ENCODE measurements at regions not wholly inside any gene's neighbourhood (a gene's known extent, or its start where the extent isn't known, plus 50 kb on each side); places are given as distances from the start of the nearest gene placed in this dataset.

DNA sequence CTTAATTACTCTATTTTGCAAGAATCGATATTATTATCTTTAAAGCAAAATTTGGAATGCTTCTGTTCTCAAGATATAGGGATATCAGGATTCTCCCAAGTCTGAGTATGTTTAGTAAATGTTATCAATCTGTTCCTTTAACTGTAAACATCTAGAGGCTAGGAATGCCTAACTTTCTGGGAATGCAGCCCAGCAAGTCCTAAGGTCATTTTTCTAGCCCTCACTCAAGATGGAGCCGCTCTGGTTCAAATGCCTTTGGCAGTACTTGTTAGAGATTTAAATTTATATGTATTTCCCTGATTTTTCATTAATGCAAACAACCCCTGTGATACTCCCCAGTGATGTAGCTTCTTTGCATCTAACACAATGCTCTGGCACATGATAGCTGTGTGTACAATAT, 623.8 kb upstream of the LCORL start:
- no peak overlapping the region for H4K8ac ChIP-seq (ENCODE audit: low read length)
- no peak overlapping the region for H3K18ac ChIP-seq (ENCODE audit: low read depth in 1 of 2, low read length in 2 of 2)
- no peak overlapping the region for H3K9ac ChIP-seq (ENCODE audit: low read length)
- DNase-seq, result no peak
- no peak overlapping the region for H2BK5ac ChIP-seq (ENCODE audit: low read depth, low read length, poor library complexity, severe bottlenecking)
- H3K36me3 ChIP-seq (ENCODE audit: control insufficient read depth in 1 of 2, insufficient read depth in 2 of 2, low read depth in 1 of 2, low read length in 2 of 2), result no peaks in the 10 kb centered on the region
- H4K91ac ChIP-seq (ENCODE audit: low read length), result no peak overlapping the region
- H2BK120ac ChIP-seq (ENCODE audit: low read depth, low read length), result no peak overlapping the region
- H3K27ac ChIP-seq (ENCODE audit: low read length, poor library complexity, severe bottlenecking), result no peak overlapping the region
- no peak overlapping the region for H3K14ac ChIP-seq (ENCODE audit: low read length in 2 of 2)
- H3K23ac ChIP-seq (ENCODE audit: low read length in 2 of 2), result no peak overlapping the region
- no peak overlapping the region for H3K4ac ChIP-seq (ENCODE audit: low read depth in 1 of 2, low read length in 2 of 2)
- H3K9me3 ChIP-seq (ENCODE audit: control insufficient read depth, low read length), result peaks cover 3% of the 10 kb centered on the region
- 80% methylated on average over 1 of the region's 2 CpGs for WGBS
- H2BK12ac ChIP-seq (ENCODE audit: low read length in 2 of 2), result no peak overlapping the region
- no peak overlapping the region for H3K4me2 ChIP-seq (ENCODE audit: low read length, poor library complexity, severe bottlenecking)
- H2AK5ac ChIP-seq (ENCODE audit: low read length, severe bottlenecking), result no peak overlapping the region
- no peaks in the 10 kb centered on the region for H3K79me1 ChIP-seq (replicated peaks; ENCODE audit: low read length, poor library complexity, severe bottlenecking)
- no peaks in the 10 kb centered on the region for H3K4me1 ChIP-seq (ENCODE audit: control insufficient read depth, insufficient read depth, low read depth, low read length)
- no peaks in the 10 kb centered on the region for H3K27me3 ChIP-seq (ENCODE audit: control insufficient read depth in 1 of 2, insufficient read depth in 1 of 2, low read length in 2 of 2)
- H2AFZ ChIP-seq (ENCODE audit: low read depth, low read length), result no peak overlapping the region
- no peak overlapping the region for H3K4me3 ChIP-seq (ENCODE audit: insufficient read depth in 1 of 2, low read depth in 1 of 2, low read length in 2 of 2)
- H2BK15ac ChIP-seq (ENCODE audit: low read depth, poor library complexity, severe bottlenecking), result no peak overlapping the region

DNA sequence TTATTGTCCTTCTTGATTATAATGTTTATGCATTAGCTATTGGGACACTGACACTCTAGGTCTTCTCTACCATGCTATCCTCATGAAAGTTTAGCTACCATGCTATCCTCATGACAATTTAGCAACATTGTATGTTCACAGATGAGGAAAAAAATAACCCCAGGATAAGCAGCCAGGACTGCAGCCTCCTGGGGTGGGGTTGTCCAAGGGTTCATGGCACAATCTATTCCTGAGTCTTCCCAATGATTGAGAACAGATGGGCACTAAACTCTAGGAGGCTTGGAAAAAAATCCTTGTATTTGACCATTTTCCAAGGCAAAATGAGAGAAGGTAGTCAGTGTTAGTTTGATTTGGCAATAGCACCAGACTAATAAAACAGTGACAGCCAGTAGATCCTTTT, 619.8 kb upstream of the LCORL start:
- Histone ChIP-seq H3K27me3 (ENCODE audit: control insufficient read depth in 1 of 2, insufficient read depth in 1 of 2, low read length in 2 of 2) (no peaks in the 10 kb centered on the region), H3K9me3 (ENCODE audit: control insufficient read depth, low read length) (no peaks in the 10 kb centered on the region), H4K8ac (ENCODE audit: low read length) (no peak overlapping the region), H2BK15ac (ENCODE audit: low read depth, poor library complexity, severe bottlenecking) (no peak overlapping the region), H3K23ac (ENCODE audit: low read length in 2 of 2) (no peak overlapping the region), H3K4me1 (ENCODE audit: control insufficient read depth, insufficient read depth, low read depth, low read length) (no peaks in the 10 kb centered on the region), H2BK12ac (ENCODE audit: low read length in 2 of 2) (no peak overlapping the region), H3K14ac (ENCODE audit: low read length in 2 of 2) (no peak overlapping the region), H3K18ac (ENCODE audit: low read depth in 1 of 2, low read length in 2 of 2) (no peak overlapping the region), H2AK5ac (ENCODE audit: low read length, severe bottlenecking) (no peak overlapping the region), H2BK5ac (ENCODE audit: low read depth, low read length, poor library complexity, severe bottlenecking) (no peak overlapping the region), H3K27ac (ENCODE audit: low read length, poor library complexity, severe bottlenecking) (no peak overlapping the region), H3K36me3 (ENCODE audit: control insufficient read depth in 1 of 2, insufficient read depth in 2 of 2, low read depth in 1 of 2, low read length in 2 of 2) (no peaks in the 10 kb centered on the region), H4K91ac (ENCODE audit: low read length) (no peak overlapping the region), H3K79me1 (replicated peaks; ENCODE audit: low read length, poor library complexity, severe bottlenecking) (no peaks in the 10 kb centered on the region), H3K9ac (ENCODE audit: low read length) (no peak overlapping the region), H3K4me2 (ENCODE audit: low read length, poor library complexity, severe bottlenecking) (no peak overlapping the region), H2BK120ac (ENCODE audit: low read depth, low read length) (no peak overlapping the region), H3K4ac (ENCODE audit: low read depth in 1 of 2, low read length in 2 of 2) (no peak overlapping the region), H2AFZ (ENCODE audit: low read depth, low read length) (no peak overlapping the region), H3K4me3 (ENCODE audit: insufficient read depth in 1 of 2, low read depth in 1 of 2, low read length in 2 of 2) (no peak overlapping the region)
- DNase-seq, result no peak

DNA sequence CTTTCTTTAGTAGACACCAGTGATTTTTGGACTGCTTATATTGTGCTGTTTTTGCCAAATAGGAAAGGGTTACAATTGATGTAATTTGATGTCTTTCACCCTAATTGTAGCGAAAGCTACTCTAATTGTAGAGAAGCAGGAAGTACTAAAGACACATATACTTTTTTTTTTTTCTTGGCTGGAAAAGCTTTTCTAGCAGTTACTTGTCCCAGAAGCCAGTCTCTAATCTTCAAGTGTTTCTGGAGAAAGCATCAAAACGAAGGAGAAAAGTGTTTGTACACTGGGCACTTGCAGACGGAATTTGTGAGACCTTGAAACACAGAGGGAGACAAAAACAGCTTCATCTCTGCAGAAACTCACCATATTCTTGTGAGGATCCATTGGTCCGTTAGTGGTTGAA, 616.5 kb upstream of the LCORL start:
- H3K27ac ChIP-seq (ENCODE audit: low read length, poor library complexity, severe bottlenecking), result no peak overlapping the region
- H2BK5ac ChIP-seq (ENCODE audit: low read depth, low read length, poor library complexity, severe bottlenecking), result no peak overlapping the region
- H2BK15ac ChIP-seq (ENCODE audit: low read depth, poor library complexity, severe bottlenecking), result no peak overlapping the region
- no peak overlapping the region for H4K8ac ChIP-seq (ENCODE audit: low read length)
- no peak overlapping the region for H2BK120ac ChIP-seq (ENCODE audit: low read depth, low read length)
- no peak overlapping the region for H2BK12ac ChIP-seq (ENCODE audit: low read length in 2 of 2)
- no peaks in the 10 kb centered on the region for H3K27me3 ChIP-seq (ENCODE audit: control insufficient read depth in 1 of 2, insufficient read depth in 1 of 2, low read length in 2 of 2)
- no peak overlapping the region for H3K14ac ChIP-seq (ENCODE audit: low read length in 2 of 2)
- no peak overlapping the region for H3K23ac ChIP-seq (ENCODE audit: low read length in 2 of 2)
- no peaks in the 10 kb centered on the region for H3K9me3 ChIP-seq (ENCODE audit: control insufficient read depth, low read length)
- no peaks in the 10 kb centered on the region for H3K4me1 ChIP-seq (ENCODE audit: control insufficient read depth, insufficient read depth, low read depth, low read length)
- H3K4me3 ChIP-seq (ENCODE audit: insufficient read depth in 1 of 2, low read depth in 1 of 2, low read length in 2 of 2), result no peak overlapping the region
- 45% methylated on average over 2 of the region's 4 CpGs for WGBS
- no peak overlapping the region for H3K18ac ChIP-seq (ENCODE audit: low read depth in 1 of 2, low read length in 2 of 2)
- H3K9ac ChIP-seq (ENCODE audit: low read length), result no peak overlapping the region
- DNase-seq, result no peak
- H2AFZ ChIP-seq (ENCODE audit: low read depth, low read length), result no peak overlapping the region
- no peak overlapping the region for H2AK5ac ChIP-seq (ENCODE audit: low read length, severe bottlenecking)
- H3K36me3 ChIP-seq (ENCODE audit: control insufficient read depth in 1 of 2, insufficient read depth in 2 of 2, low read depth in 1 of 2, low read length in 2 of 2), result no peaks in the 10 kb centered on the region
- no peak overlapping the region for H4K91ac ChIP-seq (ENCODE audit: low read length)
- no peak overlapping the region for H3K4me2 ChIP-seq (ENCODE audit: low read length, poor library complexity, severe bottlenecking)
- no peaks in the 10 kb centered on the region for H3K79me1 ChIP-seq (replicated peaks; ENCODE audit: low read length, poor library complexity, severe bottlenecking)
- H3K4ac ChIP-seq (ENCODE audit: low read depth in 1 of 2, low read length in 2 of 2), result no peak overlapping the region

DNA sequence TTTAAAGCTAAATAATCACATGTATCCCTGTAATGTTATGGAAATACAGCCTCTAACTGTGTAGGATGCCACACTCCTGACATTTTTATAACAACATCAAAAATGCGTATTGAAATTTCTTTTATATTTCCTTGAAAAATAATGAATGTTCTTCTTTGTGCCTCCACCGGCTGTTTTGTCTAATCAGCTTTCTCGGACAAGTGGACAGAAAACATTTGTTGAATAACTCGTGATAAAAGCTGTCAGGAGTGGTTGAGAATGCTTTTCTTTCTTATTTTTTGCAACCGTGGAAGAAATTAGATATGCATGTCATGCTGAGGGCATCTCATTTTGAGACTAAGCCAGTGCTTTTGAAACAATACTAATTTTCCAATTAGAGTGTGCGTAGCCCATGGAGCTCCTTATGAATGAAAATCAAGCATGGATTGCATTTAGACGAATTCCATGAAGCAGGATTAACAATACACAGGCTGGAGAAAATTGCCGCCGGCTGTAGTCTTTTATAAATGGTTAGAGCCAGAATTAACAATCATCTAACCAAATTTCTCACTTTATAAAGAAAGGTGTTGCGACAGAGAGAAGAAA, 614.5 kb upstream of the LCORL start:
- Histone ChIP-seq H3K4me3 (ENCODE audit: insufficient read depth in 1 of 2, low read depth in 1 of 2, low read length in 2 of 2) (no peak overlapping the region), H2BK15ac (ENCODE audit: low read depth, poor library complexity, severe bottlenecking) (no peak overlapping the region), H3K4me2 (ENCODE audit: low read length, poor library complexity, severe bottlenecking) (no peak overlapping the region), H3K23ac (ENCODE audit: low read length in 2 of 2) (no peak overlapping the region), H4K91ac (ENCODE audit: low read length) (no peak overlapping the region), H2BK12ac (ENCODE audit: low read length in 2 of 2) (no peak overlapping the region), H3K36me3 (ENCODE audit: control insufficient read depth in 1 of 2, insufficient read depth in 2 of 2, low read depth in 1 of 2, low read length in 2 of 2) (no peaks in the 10 kb centered on the region), H3K4ac (ENCODE audit: low read depth in 1 of 2, low read length in 2 of 2) (no peak overlapping the region), H2BK5ac (ENCODE audit: low read depth, low read length, poor library complexity, severe bottlenecking) (no peak overlapping the region), H3K14ac (ENCODE audit: low read length in 2 of 2) (no peak overlapping the region), H2AK5ac (ENCODE audit: low read length, severe bottlenecking) (no peak overlapping the region), H3K18ac (ENCODE audit: low read depth in 1 of 2, low read length in 2 of 2) (no peak overlapping the region), H2BK120ac (ENCODE audit: low read depth, low read length) (no peak overlapping the region), H3K4me1 (ENCODE audit: control insufficient read depth, insufficient read depth, low read depth, low read length) (no peaks in the 10 kb centered on the region), H3K27me3 (ENCODE audit: control insufficient read depth in 1 of 2, insufficient read depth in 1 of 2, low read length in 2 of 2) (no peaks in the 10 kb centered on the region), H3K9me3 (ENCODE audit: control insufficient read depth, low read length) (no peaks in the 10 kb centered on the region), H3K27ac (ENCODE audit: low read length, poor library complexity, severe bottlenecking) (no peak overlapping the region), H4K8ac (ENCODE audit: low read length) (no peak overlapping the region), H3K9ac (ENCODE audit: low read length) (no peak overlapping the region), H3K79me1 (replicated peaks; ENCODE audit: low read length, poor library complexity, severe bottlenecking) (no peaks in the 10 kb centered on the region), H2AFZ (ENCODE audit: low read depth, low read length) (no peak overlapping the region)
- no peak for DNase-seq
- WGBS, result 72% methylated on average over 8 of the region's 10 CpGs

Measured in mesenchymal stem cell (in vitro differentiated cells and primary cell).